Kidney epithelial cell (primary cell): ENCODE measurements at regions not wholly inside any gene's neighbourhood (a gene's known extent, or its start where the extent isn't known, plus 50 kb on each side); places are given as distances from the start of the nearest gene placed in this dataset.
"Not testable (repeated sequence)": the region's sequence is repeated elsewhere in the genome, so short reads cannot be mapped to it uniquely, and the experiment has no call there.

Experiments
- DNase-seq: peaks from one replicate; pipeline ENCODE4 v3.0.0-alpha.2; 2010; ENCODE audit warnings: low read depth
- H3K27me3 ChIP-seq: 2 replicates; pipeline ENCODE4 v1.6.0; 2011; ENCODE audit warnings: low read length; ENCODE audit not compliant: control insufficient read depth, insufficient read depth
- H3K36me3 ChIP-seq: 2 replicates; pipeline ENCODE4 v1.5.1; 2011; ENCODE audit warnings: low read length; ENCODE audit not compliant: control insufficient read depth, insufficient read depth
- H3K4me3 ChIP-seq: 2 replicates; pipeline ENCODE4 v1.5.1; 2011; ENCODE audit warnings: low read depth, mild to moderate bottlenecking, control low read depth, low read length
- CTCF ChIP-seq: IDR thresholded peaks from 2 replicates; pipeline ENCODE4 v1.5.1; 2011; ENCODE audit warnings: mild to moderate bottlenecking, moderate library complexity, low read length, control low read depth, inconsistent platforms; ENCODE audit not compliant: insufficient read depth, poor library complexity, severe bottlenecking

GRCh38 chr1:184882957-184883815 lies 91.1 kb downstream of the NIBAN1 start:
- H3K36me3 ChIP-seq, result no peaks in the 10 kb centered on the region
- no peak for DNase-seq
- no peak overlapping the region for H3K4me3 ChIP-seq
- no peaks in the 10 kb centered on the region for H3K27me3 ChIP-seq
- no peak for TF ChIP-seq CTCF

- TF ChIP-seq CTCF, result no peak
- Histone ChIP-seq H3K4me3 (no peak overlapping the region), H3K27me3 (no peaks in the 10 kb centered on the region), H3K36me3 (no peaks in the 10 kb centered on the region)
- no peak for DNase-seq
These were observed 92.1 kb downstream of the NIBAN1 start for GRCh38 chr1:184881941-184882913.

GRCh38 chr1:184879876-184880557 lies 94.3 kb downstream of the NIBAN1 start:
- no peak for DNase-seq

GRCh38 chr1:184878602-184879001 lies 95.7 kb downstream of the NIBAN1 start:
- no peaks in the 10 kb centered on the region for H3K36me3 ChIP-seq
- no peaks in the 10 kb centered on the region for H3K27me3 ChIP-seq
- TF ChIP-seq CTCF, result no peak
- H3K4me3 ChIP-seq, result no peak overlapping the region
- no peak for DNase-seq

More at GRCh38 chr1:184879876-184880557, 94.3 kb downstream of the NIBAN1 start:
- TF ChIP-seq CTCF, result no peak
- Histone ChIP-seq H3K36me3 (no peaks in the 10 kb centered on the region), H3K4me3 (no peak overlapping the region), H3K27me3 (no peaks in the 10 kb centered on the region)

- no peak for TF ChIP-seq CTCF
- no peaks in the 10 kb centered on the region for H3K27me3 ChIP-seq
- no peak overlapping the region for H3K4me3 ChIP-seq
- no peaks in the 10 kb centered on the region for H3K36me3 ChIP-seq
- no peak for DNase-seq
These were observed 96.3 kb downstream of the NIBAN1 start for GRCh38 chr1:184878002-184878401.

- not testable (repeated sequence) for H3K36me3 ChIP-seq, H3K4me3 ChIP-seq, H3K27me3 ChIP-seq, DNase-seq
These were observed 98.3 kb downstream of the NIBAN1 start for GRCh38 chr1:184876015-184876414.
